Neural cell (in vitro differentiated cells): ENCODE measurements at regions not wholly inside any gene's neighbourhood (a gene's known extent, or its start where the extent isn't known, plus 50 kb on each side); places are given as distances from the start of the nearest gene placed in this dataset.

Experiments used
- CTCF ChIP-seq: fragments of 450-650 bp; IDR thresholded peaks from 2 replicates; pipeline ENCODE4 v1.5.1; 2014; ENCODE audit warnings: antibody characterized with exemption, mild to moderate bottlenecking, moderate library complexity; ENCODE audit not compliant: poor library complexity, severe bottlenecking
- EP300 ChIP-seq: fragments of 450-650 bp; conservative IDR thresholded peaks from 2 replicates; pipeline ENCODE4 v1.6.1; 2014; ENCODE audit warnings: antibody characterized with exemption, mild to moderate bottlenecking, moderate library complexity; ENCODE audit not compliant: poor library complexity, severe bottlenecking
- EZH2 ChIP-seq: fragments of 200-600, 300-800 bp; shearing (Covaris generic), sonication (generic); IDR thresholded peaks from 2 replicates; pipeline ENCODE4 v1.6.1; 2014; ENCODE audit warnings: antibody characterized with exemption, low read length, borderline replicate concordance, mild to moderate bottlenecking; ENCODE audit not compliant: insufficient read depth, poor library complexity, severe bottlenecking
- MXI1 ChIP-seq: fragments of 450-650 bp; conservative IDR thresholded peaks from 2 replicates; pipeline ENCODE4 v1.6.1; 2014; ENCODE audit warnings: antibody characterized with exemption, mild to moderate bottlenecking; ENCODE audit not compliant: poor library complexity, severe bottlenecking
- POLR2AphosphoS5 ChIP-seq: IDR thresholded peaks from 2 replicates; pipeline ENCODE4 v1.6.1; 2012
- RAD21 ChIP-seq: fragments of 450-650 bp; conservative IDR thresholded peaks from 2 replicates; pipeline ENCODE4 v1.6.1; 2014; ENCODE audit warnings: antibody characterized with exemption, mild to moderate bottlenecking, moderate library complexity
- REST ChIP-seq: IDR thresholded peaks from 2 replicates; pipeline ENCODE4 v1.6.1; 2012; ENCODE audit warnings: borderline replicate concordance

- TF ChIP-seq MXI1 (no peak), EP300 (no peak), CTCF (no peak), EZH2 (no peak), RAD21 (no peak), POLR2AphosphoS5 (no peak), REST (no peak)
Measured at GRCh38 chr4:4663028-4663427, 121.2 kb upstream of the STX18 start.
